ENCODE measurements at regions not wholly inside any gene's neighbourhood (a gene's known extent, or its start where the extent isn't known, plus 50 kb on each side); places are given as distances from the start of the nearest gene placed in this dataset.

DNA sequence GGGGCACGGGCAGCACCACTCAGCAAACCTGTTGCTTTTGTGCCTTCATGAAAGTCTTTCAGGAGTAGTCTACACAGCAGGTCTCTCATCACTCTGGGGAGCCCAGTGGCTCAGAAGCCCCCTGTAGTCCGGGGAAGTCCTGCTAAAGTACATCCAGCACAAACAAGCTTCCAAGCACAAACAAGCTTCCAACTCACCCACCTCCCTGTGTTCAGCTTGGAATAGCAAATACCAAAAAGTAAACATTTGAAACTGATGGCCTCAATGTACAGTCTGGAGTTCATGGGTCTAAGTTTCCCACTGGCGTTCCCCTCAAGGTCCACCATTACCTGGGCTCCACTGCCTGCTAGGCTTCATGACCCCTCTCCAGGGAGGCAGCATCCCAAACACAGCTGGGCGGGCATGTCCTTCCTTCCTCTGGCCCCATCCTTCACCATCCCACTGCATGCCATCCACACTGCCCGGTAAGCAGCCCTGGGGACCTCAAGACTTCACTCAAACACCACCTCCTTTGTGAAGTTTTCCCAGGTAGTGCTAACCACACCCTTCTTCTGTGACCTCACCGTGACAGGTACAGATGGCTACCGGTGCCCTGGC, 62.8 kb upstream of the SIAH1 start:
- H2AFZ ChIP-seq (ENCODE audit: control insufficient read depth, low read length) = no peak overlapping the region
- H3K79me2 ChIP-seq (ENCODE audit: control insufficient read depth, insufficient read depth, low read length) = no peaks in the 10 kb centered on the region
- no peaks in the 10 kb centered on the region for H3K9me3 ChIP-seq (ENCODE audit: control insufficient read depth, low read depth, low read length)
- H3K9ac ChIP-seq (ENCODE audit: control insufficient read depth, extremely low read depth, insufficient read depth, low read length) = no peak overlapping the region
- peaks cover 12% of the 10 kb centered on the region for H3K4me1 ChIP-seq (ENCODE audit: control insufficient read depth, extremely low read depth, insufficient read depth, low read length)
- TF ChIP-seq EZH2 (IDR thresholded peaks at IDR 0.05; ENCODE audit: low read length) (no peak), CTCF (optimal IDR thresholded peaks at IDR 0.05 in 1 of 3, IDR thresholded peaks at IDR 0.05 in 1 of 3, conservative IDR thresholded peaks at IDR 0.05 in 1 of 3; ENCODE audit: extremely low read depth in 1 of 3, insufficient read depth in 2 of 3, low read length in 3 of 3) (no peak)
- no peak overlapping the region for H3K4me2 ChIP-seq (ENCODE audit: control insufficient read depth, extremely low read depth, insufficient read depth, low read depth, low read length)
- dilution Hi-C loops (cut with MboI; ENCODE audit: extremely low pct_ligation_motif_present, low sequenced_read_pairs) = no loop called here
- no peaks in the 10 kb centered on the region for H3K9me1 ChIP-seq (ENCODE audit: control insufficient read depth, extremely low read depth, insufficient read depth, low read length)
- no peaks in the 10 kb centered on the region for H4K20me1 ChIP-seq (ENCODE audit: control insufficient read depth, extremely low read depth, insufficient read depth, low read length)
- no peak overlapping the region for H3K4me3 ChIP-seq (ENCODE audit: control insufficient read depth in 2 of 3, extremely low read depth in 1 of 3, insufficient read depth in 2 of 3, low read depth in 1 of 3, low read length in 3 of 3)
- H3K36me3 ChIP-seq (ENCODE audit: control insufficient read depth in 2 of 2, extremely low read depth in 1 of 2, insufficient read depth in 2 of 2, low read length in 2 of 2) = no peaks in the 10 kb centered on the region
- H3K27ac ChIP-seq (ENCODE audit: control insufficient read depth, insufficient read depth, low read length) = no peak overlapping the region
- H3K27me3 ChIP-seq (ENCODE audit: control insufficient read depth, extremely low read depth, insufficient read depth, low read length) = no peaks in the 10 kb centered on the region
- no peak for FAIRE-seq
- no peak for DNase-seq (ENCODE audit: low read depth, low spot score)

GRCh38 chr16:48447428-48447827, 62.2 kb upstream of the SIAH1 start:
- Histone ChIP-seq H3K9me3 (ENCODE audit: control insufficient read depth, low read depth, low read length) (no peaks in the 10 kb centered on the region), H3K4me3 (ENCODE audit: control insufficient read depth in 2 of 3, extremely low read depth in 1 of 3, insufficient read depth in 2 of 3, low read depth in 1 of 3, low read length in 3 of 3) (no peak overlapping the region), H3K79me2 (ENCODE audit: control insufficient read depth, insufficient read depth, low read length) (no peaks in the 10 kb centered on the region), H2AFZ (ENCODE audit: control insufficient read depth, low read length) (no peak overlapping the region), H3K9ac (ENCODE audit: control insufficient read depth, extremely low read depth, insufficient read depth, low read length) (no peak overlapping the region), H3K4me2 (ENCODE audit: control insufficient read depth, extremely low read depth, insufficient read depth, low read depth, low read length) (no peak overlapping the region), H3K36me3 (ENCODE audit: control insufficient read depth in 2 of 2, extremely low read depth in 1 of 2, insufficient read depth in 2 of 2, low read length in 2 of 2) (no peaks in the 10 kb centered on the region), H4K20me1 (ENCODE audit: control insufficient read depth, extremely low read depth, insufficient read depth, low read length) (no peaks in the 10 kb centered on the region), H3K4me1 (ENCODE audit: control insufficient read depth, extremely low read depth, insufficient read depth, low read length) (peaks cover 12% of the 10 kb centered on the region), H3K27me3 (ENCODE audit: control insufficient read depth, extremely low read depth, insufficient read depth, low read length) (no peaks in the 10 kb centered on the region), H3K27ac (ENCODE audit: control insufficient read depth, insufficient read depth, low read length) (no peak overlapping the region), H3K9me1 (ENCODE audit: control insufficient read depth, extremely low read depth, insufficient read depth, low read length) (no peaks in the 10 kb centered on the region)
- DNase-seq (ENCODE audit: low read depth, low spot score) (no peak), FAIRE-seq (no peak)
- dilution Hi-C loops (cut with MboI; ENCODE audit: extremely low pct_ligation_motif_present, low sequenced_read_pairs) = no loop called here
- TF ChIP-seq CTCF (optimal IDR thresholded peaks at IDR 0.05 in 1 of 3, IDR thresholded peaks at IDR 0.05 in 1 of 3, conservative IDR thresholded peaks at IDR 0.05 in 1 of 3; ENCODE audit: extremely low read depth in 1 of 3, insufficient read depth in 2 of 3, low read length in 3 of 3) (no peak), EZH2 (IDR thresholded peaks at IDR 0.05; ENCODE audit: low read length) (no peak)

Data from keratinocyte (primary cell).